ENCODE measurements at regions not wholly inside any gene's neighbourhood (a gene's known extent, or its start where the extent isn't known, plus 50 kb on each side); places are given as distances from the start of the nearest gene placed in this dataset.

DNA sequence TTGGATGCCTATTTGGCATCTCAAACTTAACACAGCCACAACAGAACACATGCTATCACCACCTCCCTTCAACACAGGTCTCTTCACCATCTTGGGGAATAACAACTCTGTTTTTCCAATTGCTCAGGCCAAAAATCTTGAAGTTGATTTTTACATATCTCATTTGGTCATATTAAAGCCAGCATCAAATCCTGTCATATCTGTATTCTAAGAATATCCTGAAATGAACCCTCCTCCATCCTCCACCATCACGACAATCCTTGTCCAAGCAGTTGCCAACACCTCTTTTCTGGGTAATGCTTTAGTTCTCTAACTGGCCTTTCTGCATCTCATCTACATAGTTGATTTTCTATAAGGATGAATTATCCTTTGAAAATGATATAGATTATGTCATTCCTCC is 168.7 kb downstream of the GPR37 start:
- no peak for DNase-seq (ENCODE audit: insufficient read length, low spot score)
- no peak for FAIRE-seq
- no peak for TF ChIP-seq PAX5 (IDR thresholded peaks at IDR 0.05; ENCODE audit: insufficient read depth, low read length, severe bottlenecking)
- no peak for TF ChIP-seq TAF1 (IDR thresholded peaks at IDR 0.05; ENCODE audit: low read depth, low read length)
- TF ChIP-seq POLR2A (IDR thresholded peaks at IDR 0.05; ENCODE audit: low read depth, low read length): no peak
- TF ChIP-seq POLR2AphosphoS5 (IDR thresholded peaks at IDR 0.05; ENCODE audit: low read depth, low read length): no peak
- no peak for TF ChIP-seq POU2F2 (IDR thresholded peaks at IDR 0.05; ENCODE audit: low read depth, low read length)
- TF ChIP-seq SPI1 (IDR thresholded peaks at IDR 0.05; ENCODE audit: low read depth, low read length): no peak

- DNase-seq (ENCODE audit: insufficient read length, low spot score) (no peak), FAIRE-seq (peak; percentile 26)
- TF ChIP-seq TAF1 (IDR thresholded peaks at IDR 0.05; ENCODE audit: low read depth, low read length) (no peak), POLR2AphosphoS5 (IDR thresholded peaks at IDR 0.05; ENCODE audit: low read depth, low read length) (no peak), SPI1 (IDR thresholded peaks at IDR 0.05; ENCODE audit: low read depth, low read length) (no peak), POLR2A (IDR thresholded peaks at IDR 0.05; ENCODE audit: low read depth, low read length) (no peak), POU2F2 (IDR thresholded peaks at IDR 0.05; ENCODE audit: low read depth, low read length) (no peak), PAX5 (IDR thresholded peaks at IDR 0.05; ENCODE audit: insufficient read depth, low read length, severe bottlenecking) (no peak)
Measured at GRCh38 chr7:124590814-124591213, 174.8 kb downstream of the GPR37 start.

- TF ChIP-seq POLR2AphosphoS5 (IDR thresholded peaks at IDR 0.05; ENCODE audit: low read depth, low read length) (no peak), POU2F2 (IDR thresholded peaks at IDR 0.05; ENCODE audit: low read depth, low read length) (no peak), SPI1 (IDR thresholded peaks at IDR 0.05; ENCODE audit: low read depth, low read length) (no peak), POLR2A (IDR thresholded peaks at IDR 0.05; ENCODE audit: low read depth, low read length) (no peak), PAX5 (IDR thresholded peaks at IDR 0.05; ENCODE audit: insufficient read depth, low read length, severe bottlenecking) (no peak), TAF1 (IDR thresholded peaks at IDR 0.05; ENCODE audit: low read depth, low read length) (no peak)
- FAIRE-seq: no peak
- no peak for DNase-seq (ENCODE audit: insufficient read length, low spot score)
Measured at GRCh38 chr7:124577256-124577655, 188.3 kb downstream of the GPR37 start.

DNA sequence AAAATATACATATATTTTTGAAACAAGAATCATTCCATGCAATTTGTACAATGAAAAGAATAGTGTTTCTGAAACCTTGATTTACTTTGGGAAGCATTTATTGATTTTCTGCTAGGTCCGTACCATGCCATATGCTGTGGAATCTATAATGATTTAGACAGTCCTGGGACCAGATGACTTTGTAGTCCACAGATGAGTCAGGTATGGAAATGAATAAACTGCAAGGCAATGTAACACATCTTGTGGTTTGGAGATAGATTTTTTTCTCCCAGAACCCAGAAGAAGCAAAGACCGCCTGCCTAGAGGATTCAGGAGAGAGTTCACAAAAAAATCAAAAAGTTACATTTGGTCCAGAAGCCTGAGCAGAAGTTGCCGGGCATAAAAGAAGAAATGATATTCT is 190.4 kb downstream of the GPR37 start:
- DNase-seq (ENCODE audit: insufficient read length, low spot score): no peak
- TF ChIP-seq PAX5 (IDR thresholded peaks at IDR 0.05; ENCODE audit: insufficient read depth, low read length, severe bottlenecking): no peak
- TF ChIP-seq POLR2AphosphoS5 (IDR thresholded peaks at IDR 0.05; ENCODE audit: low read depth, low read length): no peak
- no peak for TF ChIP-seq POLR2A (IDR thresholded peaks at IDR 0.05; ENCODE audit: low read depth, low read length)
- no peak for TF ChIP-seq POU2F2 (IDR thresholded peaks at IDR 0.05; ENCODE audit: low read depth, low read length)
- no peak for TF ChIP-seq SPI1 (IDR thresholded peaks at IDR 0.05; ENCODE audit: low read depth, low read length)
- no peak for TF ChIP-seq TAF1 (IDR thresholded peaks at IDR 0.05; ENCODE audit: low read depth, low read length)
- FAIRE-seq: no peak

DNA sequence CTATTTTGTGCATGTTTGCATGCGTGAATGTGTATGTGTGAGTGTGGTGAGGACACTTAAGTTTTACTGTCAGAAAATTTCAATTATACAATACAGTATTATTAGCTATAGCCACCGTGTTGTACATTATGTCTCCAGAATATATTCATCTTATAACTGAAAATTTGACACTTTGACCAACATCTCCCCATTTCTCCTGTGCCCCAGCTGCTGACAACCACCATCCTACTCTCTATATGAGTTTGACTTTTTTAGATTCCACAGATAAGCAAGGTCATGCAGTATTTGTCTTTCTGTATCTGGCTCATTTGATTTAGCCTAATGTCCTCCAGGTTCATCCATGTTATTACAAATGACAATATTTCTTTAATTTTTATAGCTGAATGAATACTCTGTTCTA is 195.0 kb downstream of the GPR37 start:
- DNase-seq (ENCODE audit: insufficient read length, low spot score): no peak
- TF ChIP-seq POLR2A (IDR thresholded peaks at IDR 0.05; ENCODE audit: low read depth, low read length) (no peak), TAF1 (IDR thresholded peaks at IDR 0.05; ENCODE audit: low read depth, low read length) (no peak), PAX5 (IDR thresholded peaks at IDR 0.05; ENCODE audit: insufficient read depth, low read length, severe bottlenecking) (no peak), POU2F2 (IDR thresholded peaks at IDR 0.05; ENCODE audit: low read depth, low read length) (no peak), POLR2AphosphoS5 (IDR thresholded peaks at IDR 0.05; ENCODE audit: low read depth, low read length) (no peak), SPI1 (IDR thresholded peaks at IDR 0.05; ENCODE audit: low read depth, low read length) (no peak)
- FAIRE-seq: no peak

DNA sequence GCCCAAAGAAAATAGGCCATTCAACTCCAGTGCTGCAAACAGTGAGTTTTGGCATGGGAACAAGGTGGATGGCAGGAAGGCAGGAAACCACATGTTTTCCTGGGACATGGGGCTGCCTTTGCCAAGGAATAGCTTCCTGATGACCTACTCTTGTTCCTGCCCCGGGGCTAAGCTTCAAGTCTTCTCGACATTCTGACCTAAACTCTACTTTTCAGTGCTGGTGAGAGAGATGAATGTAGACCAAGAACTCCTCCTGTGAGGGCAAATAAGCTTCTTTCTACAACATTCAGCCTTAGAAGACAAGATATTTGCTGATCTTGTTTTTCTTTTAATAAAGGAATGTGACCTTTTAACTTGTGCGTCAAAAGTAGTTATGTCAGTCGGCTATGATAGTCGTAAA is 199.0 kb downstream of the GPR37 start:
- DNase-seq (ENCODE audit: insufficient read length, low spot score) (no peak), FAIRE-seq (no peak)
- no peak for TF ChIP-seq POLR2A (IDR thresholded peaks at IDR 0.05; ENCODE audit: low read depth, low read length)
- no peak for TF ChIP-seq SPI1 (IDR thresholded peaks at IDR 0.05; ENCODE audit: low read depth, low read length)
- TF ChIP-seq PAX5 (IDR thresholded peaks at IDR 0.05; ENCODE audit: insufficient read depth, low read length, severe bottlenecking): no peak

DNA sequence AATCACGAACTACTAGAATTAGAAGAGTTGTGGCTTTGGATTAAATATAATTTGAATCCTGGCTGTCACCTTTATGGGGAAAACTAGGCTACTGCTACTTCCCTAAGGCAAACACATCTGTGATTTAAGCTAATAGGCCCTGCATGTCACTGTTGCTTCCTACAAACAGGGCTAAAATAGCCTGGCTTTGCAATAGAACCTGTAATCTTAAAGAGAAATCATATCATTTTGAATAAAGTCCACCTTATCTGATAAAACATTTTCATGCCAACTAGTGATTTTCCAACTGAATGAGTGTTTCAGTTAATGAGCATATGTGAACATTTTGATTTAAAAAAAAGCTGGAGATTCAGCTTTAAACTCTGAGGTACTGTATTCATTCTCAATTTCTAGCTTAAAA is 208.0 kb downstream of the GPR37 start:
- FAIRE-seq (no peak), DNase-seq (ENCODE audit: insufficient read length, low spot score) (no peak)
- TF ChIP-seq POLR2AphosphoS5 (IDR thresholded peaks at IDR 0.05; ENCODE audit: low read depth, low read length) (no peak), TAF1 (IDR thresholded peaks at IDR 0.05; ENCODE audit: low read depth, low read length) (no peak), PAX5 (IDR thresholded peaks at IDR 0.05; ENCODE audit: insufficient read depth, low read length, severe bottlenecking) (no peak), SPI1 (IDR thresholded peaks at IDR 0.05; ENCODE audit: low read depth, low read length) (no peak), POLR2A (IDR thresholded peaks at IDR 0.05; ENCODE audit: low read depth, low read length) (no peak), POU2F2 (IDR thresholded peaks at IDR 0.05; ENCODE audit: low read depth, low read length) (no peak)

- FAIRE-seq (no peak), DNase-seq (ENCODE audit: insufficient read length, low spot score) (no peak)
- TF ChIP-seq POU2F2 (IDR thresholded peaks at IDR 0.05; ENCODE audit: low read depth, low read length) (no peak), PAX5 (IDR thresholded peaks at IDR 0.05; ENCODE audit: insufficient read depth, low read length, severe bottlenecking) (no peak), POLR2A (IDR thresholded peaks at IDR 0.05; ENCODE audit: low read depth, low read length) (no peak), SPI1 (IDR thresholded peaks at IDR 0.05; ENCODE audit: low read depth, low read length) (no peak), POLR2AphosphoS5 (IDR thresholded peaks at IDR 0.05; ENCODE audit: low read depth, low read length) (no peak), TAF1 (IDR thresholded peaks at IDR 0.05; ENCODE audit: low read depth, low read length) (no peak)
Measured at GRCh38 chr7:124557101-124557500, 208.5 kb downstream of the GPR37 start.

GRCh38 chr7:124553502-124553901 is 212.1 kb downstream of the GPR37 start:
- TF ChIP-seq SPI1 (IDR thresholded peaks at IDR 0.05; ENCODE audit: low read depth, low read length) (no peak), PAX5 (IDR thresholded peaks at IDR 0.05; ENCODE audit: insufficient read depth, low read length, severe bottlenecking) (no peak), TAF1 (IDR thresholded peaks at IDR 0.05; ENCODE audit: low read depth, low read length) (no peak), POU2F2 (IDR thresholded peaks at IDR 0.05; ENCODE audit: low read depth, low read length) (no peak), POLR2A (IDR thresholded peaks at IDR 0.05; ENCODE audit: low read depth, low read length) (no peak), POLR2AphosphoS5 (IDR thresholded peaks at IDR 0.05; ENCODE audit: low read depth, low read length) (no peak)
- FAIRE-seq: no peak
- DNase-seq (ENCODE audit: insufficient read length, low spot score): no peak

DNA sequence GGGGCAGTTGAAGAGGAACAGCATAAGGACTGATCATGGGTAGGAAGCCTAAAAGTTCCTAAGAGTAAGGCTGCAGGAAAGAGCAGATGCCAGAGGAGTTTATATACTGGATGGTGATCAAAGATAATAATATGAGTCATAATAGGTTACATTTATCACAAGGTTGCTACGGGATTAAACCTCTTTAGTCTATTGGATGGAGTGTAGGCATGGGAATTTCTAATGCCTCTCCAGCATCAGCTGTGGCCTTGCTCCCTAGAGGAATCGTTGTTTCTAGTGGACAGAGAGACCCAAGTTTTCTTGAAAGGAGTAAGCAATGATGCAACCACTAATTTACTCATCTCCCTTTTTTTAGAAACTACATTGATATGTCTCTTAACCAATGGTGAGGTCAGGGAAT is 213.4 kb downstream of the GPR37 start:
- DNase-seq (ENCODE audit: insufficient read length, low spot score) (no peak), FAIRE-seq (no peak)
- TF ChIP-seq TAF1 (IDR thresholded peaks at IDR 0.05; ENCODE audit: low read depth, low read length): no peak
- TF ChIP-seq SPI1 (IDR thresholded peaks at IDR 0.05; ENCODE audit: low read depth, low read length): no peak
- no peak for TF ChIP-seq PAX5 (IDR thresholded peaks at IDR 0.05; ENCODE audit: insufficient read depth, low read length, severe bottlenecking)
- no peak for TF ChIP-seq POU2F2 (IDR thresholded peaks at IDR 0.05; ENCODE audit: low read depth, low read length)
- TF ChIP-seq POLR2A (IDR thresholded peaks at IDR 0.05; ENCODE audit: low read depth, low read length): no peak
- TF ChIP-seq POLR2AphosphoS5 (IDR thresholded peaks at IDR 0.05; ENCODE audit: low read depth, low read length): no peak
